Endothelial cell (in vitro differentiated cells): ENCODE measurements at regions not wholly inside any gene's neighbourhood (a gene's known extent, or its start where the extent isn't known, plus 50 kb on each side); places are given as distances from the start of the nearest gene placed in this dataset.

ENCODE experiments used
- DNase-seq: peaks from one replicate; pipeline ENCODE4 v3.0.0; 2021; ENCODE audit warnings: low spot score
- H3K27ac Mint-ChIP-seq: one replicate; pipeline ENCODE4 v1.8.0; 2021; ENCODE audit warnings: mixed read lengths, inconsistent platforms; ENCODE audit not compliant: unreplicated experiment
- H3K27me3 Mint-ChIP-seq: one replicate; pipeline ENCODE4 v1.8.0; 2021; ENCODE audit warnings: mild to moderate bottlenecking, moderate library complexity, mixed read lengths, inconsistent platforms; ENCODE audit not compliant: unreplicated experiment
- H3K36me3 Mint-ChIP-seq: one replicate; pipeline ENCODE4 v1.8.0; 2021; ENCODE audit warnings: mild to moderate bottlenecking, low read depth, mixed read lengths, inconsistent platforms; ENCODE audit not compliant: unreplicated experiment
- H3K4me1 Mint-ChIP-seq: one replicate; pipeline ENCODE4 v1.8.0; 2021; ENCODE audit warnings: mild to moderate bottlenecking, mixed read lengths, inconsistent platforms; ENCODE audit not compliant: unreplicated experiment
- H3K4me3 Mint-ChIP-seq: one replicate; pipeline ENCODE4 v1.8.0; 2021; ENCODE audit warnings: mild to moderate bottlenecking, mixed read lengths, inconsistent platforms; ENCODE audit not compliant: unreplicated experiment
- H3K9me3 Mint-ChIP-seq: one replicate; pipeline ENCODE4 v1.8.0; 2021; ENCODE audit warnings: mixed read lengths, inconsistent platforms; ENCODE audit not compliant: unreplicated experiment
- CTCF ChIP-seq: fragments of 200-600 bp; sonication (generic); IDR thresholded peaks from one replicate; pipeline ENCODE4 v1.5.0; 2021; ENCODE audit warnings: antibody characterized with exemption; ENCODE audit not compliant: unreplicated experiment

GRCh38 chr2:5042666-5043440 lies 649.3 kb upstream of the SOX11 start:
- Mint-ChIP-seq H3K9me3 (peaks cover 6% of the 10 kb centered on the region), H3K4me3 (no peak overlapping the region), H3K27ac (no peak overlapping the region), H3K4me1 (no peaks in the 10 kb centered on the region), H3K36me3 (no peaks in the 10 kb centered on the region), H3K27me3 (peaks cover 2% of the 10 kb centered on the region)
- no peak for TF ChIP-seq CTCF
- no peak for DNase-seq

GRCh38 chr2:5051300-5051699 lies 640.9 kb upstream of the SOX11 start:
- no peaks in the 10 kb centered on the region for H3K4me1 Mint-ChIP-seq
- no peaks in the 10 kb centered on the region for H3K36me3 Mint-ChIP-seq
- no peaks in the 10 kb centered on the region for H3K27me3 Mint-ChIP-seq
- no peak for DNase-seq
- TF ChIP-seq CTCF: no peak
- no peak overlapping the region for H3K27ac Mint-ChIP-seq
- peaks cover 6% of the 10 kb centered on the region for H3K9me3 Mint-ChIP-seq
- no peak overlapping the region for H3K4me3 Mint-ChIP-seq

GRCh38 chr2:5052905-5053304 lies 639.3 kb upstream of the SOX11 start:
- TF ChIP-seq CTCF: no peak
- H3K27ac Mint-ChIP-seq: no peak overlapping the region
- H3K4me1 Mint-ChIP-seq: no peaks in the 10 kb centered on the region
- DNase-seq: no peak
- H3K27me3 Mint-ChIP-seq: no peaks in the 10 kb centered on the region
- H3K4me3 Mint-ChIP-seq: no peak overlapping the region
- H3K9me3 Mint-ChIP-seq: peaks cover 6% of the 10 kb centered on the region
- no peaks in the 10 kb centered on the region for H3K36me3 Mint-ChIP-seq

GRCh38 chr2:5057891-5058351 lies 634.3 kb upstream of the SOX11 start:
- no peaks in the 10 kb centered on the region for H3K9me3 Mint-ChIP-seq

More at GRCh38 chr2:5057891-5058351, 634.3 kb upstream of the SOX11 start:
- H3K4me3 Mint-ChIP-seq: no peak overlapping the region
- no peak overlapping the region for H3K27ac Mint-ChIP-seq
- DNase-seq: no peak
- H3K36me3 Mint-ChIP-seq: no peaks in the 10 kb centered on the region
- no peaks in the 10 kb centered on the region for H3K27me3 Mint-ChIP-seq
- H3K4me1 Mint-ChIP-seq: no peaks in the 10 kb centered on the region
- TF ChIP-seq CTCF: no peak
